A549 (cell line): ENCODE measurements at regions not wholly inside any gene's neighbourhood (a gene's known extent, or its start where the extent isn't known, plus 50 kb on each side); places are given as distances from the start of the nearest gene placed in this dataset.

ENCODE experiments used
- CBX8 ChIP-seq: fragments of 200-600 bp; sonication (generic); IDR thresholded peaks from 2 replicates; pipeline ENCODE4 v1.6.1; 2016
- CHD2 ChIP-seq: fragments of 150-350 bp; IDR thresholded peaks from 2 replicates; pipeline ENCODE4 v1.6.1; 2014; ENCODE audit warnings: low read length; ENCODE audit not compliant: partially characterized antibody
- E2F6 ChIP-seq: IDR thresholded peaks from 2 replicates; pipeline ENCODE4 v1.6.1; 2012; ENCODE audit warnings: low read depth, borderline replicate concordance
- HDAC2 ChIP-seq: fragments of 200-600 bp; sonication (generic); IDR thresholded peaks from 2 replicates; pipeline ENCODE4 v1.6.1; 2016
- MAFK ChIP-seq: fragments of 450-650 bp; IDR thresholded peaks from 2 replicates; pipeline ENCODE4 v1.6.1; 2014; ENCODE audit not compliant: partially characterized antibody
- NR3C1 ChIP-seq: fragments of >200 bp; sonication (Bioruptor Twin); formaldehyde crosslinking; IDR thresholded peaks from 3 replicates; pipeline ENCODE4 v1.6.1; 2017
- POLR2A ChIP-seq: IDR thresholded peaks from 2 replicates; pipeline ENCODE4 v1.6.1; 2012; ENCODE audit warnings: mild to moderate bottlenecking, low read length
- RAD21 ChIP-seq, 2 experiments: fragments of >200 bp in 1 of 2; sonication (Bioruptor Twin) in 1 of 2; formaldehyde crosslinking in 1 of 2; IDR thresholded peaks in 1 of 2; conservative IDR thresholded peaks in 1 of 2; 2 replicates in 1 of 2; 3 replicates in 1 of 2; pipeline ENCODE4 v1.6.1; 2012 to 2018; ENCODE audit warnings: inconsistent platforms in 1 of 2
- RCOR1 ChIP-seq: fragments of 150-350 bp; IDR thresholded peaks from 2 replicates; pipeline ENCODE4 v1.6.1; 2014; ENCODE audit warnings: antibody characterized with exemption, low read length, low read depth
- SMC3 ChIP-seq: fragments of >200 bp; sonication (Bioruptor Twin); formaldehyde crosslinking; IDR thresholded peaks from 3 replicates; pipeline ENCODE4 v1.6.1; 2018; ENCODE audit warnings: inconsistent platforms
- USF2 ChIP-seq: fragments of 450-650 bp; IDR thresholded peaks from 2 replicates; pipeline ENCODE4 v1.6.1; 2014; ENCODE audit warnings: antibody characterized with exemption
- TF ChIP-seq, protein P1 (sequence below): fragments of >200 bp; sonication (Bioruptor Twin); formaldehyde crosslinking; IDR thresholded peaks from 3 replicates; pipeline ENCODE4 v1.5.1; 2016
- TF ChIP-seq, protein P2 (sequence below): fragments of 200-600 bp; sonication (generic); IDR thresholded peaks from 2 replicates; pipeline ENCODE4 v1.6.1; 2016; ENCODE audit warnings: antibody characterized with exemption, mild to moderate bottlenecking, moderate library complexity
- TF ChIP-seq, protein P3 (sequence below): fragments of 150-350 bp; IDR thresholded peaks from 2 replicates; pipeline ENCODE4 v1.6.1; 2014; ENCODE audit warnings: low read depth, mild to moderate bottlenecking, low read length

DNA sequence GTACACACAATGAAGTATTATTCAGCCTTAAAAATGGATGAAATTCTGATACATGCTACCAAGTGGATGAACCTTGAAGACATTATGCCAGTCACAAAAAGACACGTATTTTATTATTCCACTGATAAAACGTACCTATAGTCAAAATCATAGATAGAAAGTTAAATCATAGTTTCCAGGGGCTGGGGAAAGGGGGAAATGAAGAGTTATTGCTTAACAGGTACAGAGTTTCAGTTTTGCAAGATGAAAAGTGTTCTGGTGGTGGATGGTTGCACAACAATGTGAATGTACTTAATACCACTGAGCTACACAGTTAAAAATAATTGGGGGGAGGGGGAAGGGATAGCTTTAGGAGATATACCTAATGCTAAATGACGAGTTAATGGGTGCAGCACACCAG lies 63.5 kb upstream of the FOXN2 start:
- TF ChIP-seq, protein P1, sequence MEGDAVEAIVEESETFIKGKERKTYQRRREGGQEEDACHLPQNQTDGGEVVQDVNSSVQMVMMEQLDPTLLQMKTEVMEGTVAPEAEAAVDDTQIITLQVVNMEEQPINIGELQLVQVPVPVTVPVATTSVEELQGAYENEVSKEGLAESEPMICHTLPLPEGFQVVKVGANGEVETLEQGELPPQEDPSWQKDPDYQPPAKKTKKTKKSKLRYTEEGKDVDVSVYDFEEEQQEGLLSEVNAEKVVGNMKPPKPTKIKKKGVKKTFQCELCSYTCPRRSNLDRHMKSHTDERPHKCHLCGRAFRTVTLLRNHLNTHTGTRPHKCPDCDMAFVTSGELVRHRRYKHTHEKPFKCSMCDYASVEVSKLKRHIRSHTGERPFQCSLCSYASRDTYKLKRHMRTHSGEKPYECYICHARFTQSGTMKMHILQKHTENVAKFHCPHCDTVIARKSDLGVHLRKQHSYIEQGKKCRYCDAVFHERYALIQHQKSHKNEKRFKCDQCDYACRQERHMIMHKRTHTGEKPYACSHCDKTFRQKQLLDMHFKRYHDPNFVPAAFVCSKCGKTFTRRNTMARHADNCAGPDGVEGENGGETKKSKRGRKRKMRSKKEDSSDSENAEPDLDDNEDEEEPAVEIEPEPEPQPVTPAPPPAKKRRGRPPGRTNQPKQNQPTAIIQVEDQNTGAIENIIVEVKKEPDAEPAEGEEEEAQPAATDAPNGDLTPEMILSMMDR, result no peak
- TF ChIP-seq POLR2A, result no peak
- TF ChIP-seq, protein P2, sequence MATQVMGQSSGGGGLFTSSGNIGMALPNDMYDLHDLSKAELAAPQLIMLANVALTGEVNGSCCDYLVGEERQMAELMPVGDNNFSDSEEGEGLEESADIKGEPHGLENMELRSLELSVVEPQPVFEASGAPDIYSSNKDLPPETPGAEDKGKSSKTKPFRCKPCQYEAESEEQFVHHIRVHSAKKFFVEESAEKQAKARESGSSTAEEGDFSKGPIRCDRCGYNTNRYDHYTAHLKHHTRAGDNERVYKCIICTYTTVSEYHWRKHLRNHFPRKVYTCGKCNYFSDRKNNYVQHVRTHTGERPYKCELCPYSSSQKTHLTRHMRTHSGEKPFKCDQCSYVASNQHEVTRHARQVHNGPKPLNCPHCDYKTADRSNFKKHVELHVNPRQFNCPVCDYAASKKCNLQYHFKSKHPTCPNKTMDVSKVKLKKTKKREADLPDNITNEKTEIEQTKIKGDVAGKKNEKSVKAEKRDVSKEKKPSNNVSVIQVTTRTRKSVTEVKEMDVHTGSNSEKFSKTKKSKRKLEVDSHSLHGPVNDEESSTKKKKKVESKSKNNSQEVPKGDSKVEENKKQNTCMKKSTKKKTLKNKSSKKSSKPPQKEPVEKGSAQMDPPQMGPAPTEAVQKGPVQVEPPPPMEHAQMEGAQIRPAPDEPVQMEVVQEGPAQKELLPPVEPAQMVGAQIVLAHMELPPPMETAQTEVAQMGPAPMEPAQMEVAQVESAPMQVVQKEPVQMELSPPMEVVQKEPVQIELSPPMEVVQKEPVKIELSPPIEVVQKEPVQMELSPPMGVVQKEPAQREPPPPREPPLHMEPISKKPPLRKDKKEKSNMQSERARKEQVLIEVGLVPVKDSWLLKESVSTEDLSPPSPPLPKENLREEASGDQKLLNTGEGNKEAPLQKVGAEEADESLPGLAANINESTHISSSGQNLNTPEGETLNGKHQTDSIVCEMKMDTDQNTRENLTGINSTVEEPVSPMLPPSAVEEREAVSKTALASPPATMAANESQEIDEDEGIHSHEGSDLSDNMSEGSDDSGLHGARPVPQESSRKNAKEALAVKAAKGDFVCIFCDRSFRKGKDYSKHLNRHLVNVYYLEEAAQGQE, result no peak
- no peak for TF ChIP-seq NR3C1
- no peak for TF ChIP-seq RAD21 (conservative IDR thresholded peaks at IDR 0.05 in 1 of 2, IDR thresholded peaks at IDR 0.05 in 1 of 2)
- no peak for TF ChIP-seq SMC3
- TF ChIP-seq, protein P3, sequence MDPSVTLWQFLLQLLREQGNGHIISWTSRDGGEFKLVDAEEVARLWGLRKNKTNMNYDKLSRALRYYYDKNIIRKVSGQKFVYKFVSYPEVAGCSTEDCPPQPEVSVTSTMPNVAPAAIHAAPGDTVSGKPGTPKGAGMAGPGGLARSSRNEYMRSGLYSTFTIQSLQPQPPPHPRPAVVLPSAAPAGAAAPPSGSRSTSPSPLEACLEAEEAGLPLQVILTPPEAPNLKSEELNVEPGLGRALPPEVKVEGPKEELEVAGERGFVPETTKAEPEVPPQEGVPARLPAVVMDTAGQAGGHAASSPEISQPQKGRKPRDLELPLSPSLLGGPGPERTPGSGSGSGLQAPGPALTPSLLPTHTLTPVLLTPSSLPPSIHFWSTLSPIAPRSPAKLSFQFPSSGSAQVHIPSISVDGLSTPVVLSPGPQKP, result no peak
- no peak for TF ChIP-seq CHD2
- TF ChIP-seq RCOR1, result no peak
- TF ChIP-seq HDAC2, result no peak
- TF ChIP-seq MAFK, result no peak
- no peak for TF ChIP-seq CBX8
- TF ChIP-seq E2F6, result no peak
- TF ChIP-seq USF2, result no peak
